ENCODE measurements at regions not wholly inside any gene's neighbourhood (a gene's known extent, or its start where the extent isn't known, plus 50 kb on each side); places are given as distances from the start of the nearest gene placed in this dataset.

- TF ChIP-seq CTCF (IDR thresholded peaks at IDR 0.05) (no peak), POLR2A (IDR thresholded peaks at IDR 0.05) (no peak), EP300 (IDR thresholded peaks at IDR 0.05) (no peak), POLR2AphosphoS5 (IDR thresholded peaks at IDR 0.05) (no peak)
These were observed 224.6 kb downstream of the TLE4 start for GRCh38 chr9:79796411-79796810.

Data from upper lobe of left lung (tissue), 4 donors.